ENCODE measurements at regions not wholly inside any gene's neighbourhood (a gene's known extent, or its start where the extent isn't known, plus 50 kb on each side); places are given as distances from the start of the nearest gene placed in this dataset.

DNA sequence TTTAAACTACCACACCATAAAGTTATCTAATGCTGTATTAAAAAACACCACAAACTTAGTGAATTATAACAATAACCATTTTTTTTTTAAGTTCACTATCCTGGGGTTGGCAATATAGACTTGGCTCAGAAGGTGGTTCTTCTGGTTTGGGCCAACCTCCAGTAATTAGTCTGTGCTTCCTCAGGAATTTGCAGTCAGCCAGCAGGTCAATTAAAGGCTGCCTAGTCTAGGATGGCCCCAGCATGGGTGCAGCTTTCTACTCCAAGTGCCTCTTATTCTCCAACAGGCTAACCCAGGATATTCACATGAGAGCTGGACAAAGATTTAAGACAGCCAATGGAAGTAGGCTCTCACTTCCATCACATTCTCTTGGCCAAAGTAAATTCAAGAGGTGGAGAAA is 379.1 kb upstream of the FIGN start:
- Histone ChIP-seq H3K27ac (no peak overlapping the region), H3K36me3 (ENCODE audit: low read depth, missing control alignments) (no peaks in the 10 kb centered on the region), H3K4me1 (no peaks in the 10 kb centered on the region), H3K9me3 (no peaks in the 10 kb centered on the region), H3K27me3 (no peaks in the 10 kb centered on the region), H3K4me3 (no peak overlapping the region)
- TF ChIP-seq CTCF (IDR thresholded peaks at IDR 0.05) (no peak), POLR2A (IDR thresholded peaks at IDR 0.05) (no peak)
- DNase-seq = no peak
- intact Hi-C loops (cut with DNase I; ENCODE audit: low total_unique reads) = no loop called here

DNA sequence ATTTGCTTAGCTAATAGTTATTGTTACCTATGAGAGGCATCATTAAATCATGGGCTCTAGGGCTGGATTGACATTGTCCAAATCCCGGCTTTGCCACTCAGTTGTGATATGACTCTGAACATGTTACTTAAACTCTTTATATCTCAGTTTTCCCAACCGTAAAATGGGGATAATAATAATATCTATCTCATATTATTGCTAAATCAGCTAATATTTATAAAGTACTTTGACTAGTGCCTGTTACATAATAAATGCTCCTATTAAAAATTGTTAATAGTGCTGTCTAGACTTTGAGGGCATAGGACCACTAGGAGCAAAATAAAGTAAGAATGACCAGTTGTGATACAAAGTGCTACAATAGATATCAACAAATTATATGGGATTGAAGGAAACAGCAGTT is 376.3 kb upstream of the FIGN start:
- no peak for TF ChIP-seq CTCF (IDR thresholded peaks at IDR 0.05)
- no peak for TF ChIP-seq POLR2A (IDR thresholded peaks at IDR 0.05)

GRCh38 chr2:164110515-164110914 is 374.7 kb upstream of the FIGN start:
- H3K27ac ChIP-seq = no peak overlapping the region
- H3K4me3 ChIP-seq = no peak overlapping the region
- H3K27me3 ChIP-seq = no peaks in the 10 kb centered on the region
- H3K9me3 ChIP-seq = no peaks in the 10 kb centered on the region
- intact Hi-C loops (cut with DNase I; ENCODE audit: low total_unique reads) = no loop called here
- TF ChIP-seq CTCF (IDR thresholded peaks at IDR 0.05) (no peak), POLR2A (IDR thresholded peaks at IDR 0.05) (no peak)
- H3K4me1 ChIP-seq = no peaks in the 10 kb centered on the region
- DNase-seq = no peak
- no peaks in the 10 kb centered on the region for H3K36me3 ChIP-seq (ENCODE audit: low read depth, missing control alignments)

More for the DNA sequence above, 376.3 kb upstream of the FIGN start:
- no peaks in the 10 kb centered on the region for H3K9me3 ChIP-seq
- no peaks in the 10 kb centered on the region for H3K36me3 ChIP-seq (ENCODE audit: low read depth, missing control alignments)
- intact Hi-C loops (cut with DNase I; ENCODE audit: low total_unique reads) = no loop called here
- WGBS, 2 donors = 91 to 96% methylated on average over 2 of the region's 2 CpGs
- no peaks in the 10 kb centered on the region for H3K4me1 ChIP-seq
- no peaks in the 10 kb centered on the region for H3K27me3 ChIP-seq
- no peak overlapping the region for H3K27ac ChIP-seq
- H3K4me3 ChIP-seq = no peak overlapping the region
- DNase-seq = no peak

DNA sequence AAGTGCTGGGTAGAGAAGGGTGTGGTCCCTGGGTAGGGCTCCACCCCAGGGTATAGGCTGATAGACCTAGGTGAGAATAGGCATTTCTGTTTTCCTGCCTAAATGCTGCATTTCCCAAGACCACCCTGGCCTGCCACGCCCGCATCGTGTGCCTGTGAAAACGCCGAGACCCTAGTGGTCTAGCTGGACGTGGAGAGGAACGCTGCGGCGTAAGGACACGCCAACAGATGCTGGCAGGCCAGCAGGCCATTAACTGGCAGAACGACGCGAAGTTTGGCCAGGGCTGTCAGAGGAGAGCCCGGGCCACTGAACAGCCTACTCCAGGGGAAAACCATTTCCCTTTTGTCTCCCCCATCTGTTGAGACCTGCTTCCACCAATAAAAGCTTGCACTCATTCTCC is 373.2 kb upstream of the FIGN start:
- 63 to 72% methylated on average over 12 to 14 of the region's 14 CpGs for WGBS, 2 donors
- no peaks in the 10 kb centered on the region for H3K9me3 ChIP-seq

More for the DNA sequence above, 373.2 kb upstream of the FIGN start:
- peak overlapping the region; percentile 8 to 18 for H3K4me3 ChIP-seq
- H3K27me3 ChIP-seq = no peaks in the 10 kb centered on the region
- no peak for DNase-seq
- no peak for TF ChIP-seq CTCF (IDR thresholded peaks at IDR 0.05)
- TF ChIP-seq POLR2A (IDR thresholded peaks at IDR 0.05) = no peak
- no peak overlapping the region for H3K27ac ChIP-seq
- intact Hi-C loops (cut with DNase I; ENCODE audit: low total_unique reads) = no loop called here
- no peaks in the 10 kb centered on the region for H3K4me1 ChIP-seq
- H3K36me3 ChIP-seq (ENCODE audit: low read depth, missing control alignments) = no peaks in the 10 kb centered on the region

Measured in testis (tissue), 2 donors.